GM18861 (cell line): ENCODE measurements at regions not wholly inside any gene's neighbourhood (a gene's known extent, or its start where the extent isn't known, plus 50 kb on each side); places are given as distances from the start of the nearest gene placed in this dataset.
A peak's percentile ranks its signal among the peaks of the same experiment; 100 is the strongest.
"Not testable (repeated sequence)": the region's sequence is repeated elsewhere in the genome, so short reads cannot be mapped to it uniquely, and the experiment has no call there.

Experiments used
- ATAC-seq: cut with Tn5 transposase; IDR thresholded peaks from one replicate; pipeline ENCODE4 v1.9.1; 2021; ENCODE audit not compliant: unreplicated experiment

- ATAC-seq = no peak
Observed at GRCh38 chr7:114084472-114085312, 165.9 kb upstream of the PPP1R3A start.

GRCh38 chr7:114084002-114084471 is 165.2 kb upstream of the PPP1R3A start:
- no peak for ATAC-seq

GRCh38 chr7:114083166-114084001 is 164.6 kb upstream of the PPP1R3A start:
- ATAC-seq = no peak

- no peak for ATAC-seq
Observed at GRCh38 chr7:114082642-114083165, 163.9 kb upstream of the PPP1R3A start.

- ATAC-seq = peak; percentile 41
Observed at GRCh38 chr7:114081606-114082425, 163.0 kb upstream of the PPP1R3A start.

GRCh38 chr7:114077158-114077524 is 158.3 kb upstream of the PPP1R3A start:
- ATAC-seq = not testable (repeated sequence)

GRCh38 chr7:114076392-114077157 is 157.8 kb upstream of the PPP1R3A start:
- not testable (repeated sequence) for ATAC-seq

- ATAC-seq = no peak
Observed at GRCh38 chr7:114073701-114074100, 154.9 kb upstream of the PPP1R3A start.

GRCh38 chr7:114070246-114070645 is 151.4 kb upstream of the PPP1R3A start:
- ATAC-seq = no peak

GRCh38 chr7:114062810-114063209 is 144.0 kb upstream of the PPP1R3A start:
- ATAC-seq = no peak

GRCh38 chr7:114051871-114052331 is 133.1 kb upstream of the PPP1R3A start:
- ATAC-seq = peak; percentile 65

- ATAC-seq = no peak
Observed at GRCh38 chr7:114050571-114050970, 131.8 kb upstream of the PPP1R3A start.

GRCh38 chr7:114048386-114049235 is 129.8 kb upstream of the PPP1R3A start:
- ATAC-seq = no peak

- no peak for ATAC-seq
Observed at GRCh38 chr7:114047889-114048288, 129.1 kb upstream of the PPP1R3A start.

- ATAC-seq = no peak
Observed at GRCh38 chr7:114033475-114033874, 114.7 kb upstream of the PPP1R3A start.

GRCh38 chr7:114026486-114027089 is 107.8 kb upstream of the PPP1R3A start:
- peak; percentile 92 for ATAC-seq

GRCh38 chr7:114021135-114021534 is 102.3 kb upstream of the PPP1R3A start:
- ATAC-seq = no peak

- ATAC-seq = no peak
Observed at GRCh38 chr7:114008696-114009095, 89.9 kb upstream of the PPP1R3A start.

GRCh38 chr7:114007386-114007785 is 88.6 kb upstream of the PPP1R3A start:
- no peak for ATAC-seq
